Amniotic epithelial cell (primary cell): ENCODE measurements at regions not wholly inside any gene's neighbourhood (a gene's known extent, or its start where the extent isn't known, plus 50 kb on each side); places are given as distances from the start of the nearest gene placed in this dataset.
"Not testable (repeated sequence)": the region's sequence is repeated elsewhere in the genome, so short reads cannot be mapped to it uniquely, and the experiment has no call there.

ENCODE experiments used
- DNase-seq: peaks from one replicate; pipeline ENCODE4 v3.0.0-alpha.2; 2010; ENCODE audit warnings: low read depth

DNA sequence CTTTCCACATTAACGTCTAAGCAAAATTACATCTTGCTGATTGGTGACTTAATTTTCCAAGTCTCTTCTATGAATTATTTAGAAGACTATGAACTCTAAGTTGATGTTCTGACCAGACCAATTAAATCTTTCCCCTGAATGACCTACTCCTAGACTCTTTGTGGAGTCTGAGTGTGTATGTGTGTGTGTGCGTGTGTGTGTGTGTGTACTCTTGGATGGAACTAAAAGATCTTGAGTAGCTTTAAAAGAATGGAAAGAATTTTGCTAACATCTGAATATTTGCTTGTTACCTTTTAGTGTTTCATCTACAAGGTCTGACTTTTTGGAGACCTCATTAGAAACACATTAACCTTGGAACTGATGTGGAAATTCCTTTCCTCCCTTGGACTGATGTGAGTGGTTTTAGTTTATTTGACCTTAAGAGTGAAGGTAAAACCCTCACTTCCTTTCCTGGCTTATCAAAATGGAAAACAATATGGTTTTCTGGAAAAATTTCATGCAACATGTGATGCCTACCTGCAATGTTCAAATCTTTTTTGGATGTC is 257.1 kb downstream of the GATA3 start:
- DNase-seq: peak; percentile 25

DNA sequence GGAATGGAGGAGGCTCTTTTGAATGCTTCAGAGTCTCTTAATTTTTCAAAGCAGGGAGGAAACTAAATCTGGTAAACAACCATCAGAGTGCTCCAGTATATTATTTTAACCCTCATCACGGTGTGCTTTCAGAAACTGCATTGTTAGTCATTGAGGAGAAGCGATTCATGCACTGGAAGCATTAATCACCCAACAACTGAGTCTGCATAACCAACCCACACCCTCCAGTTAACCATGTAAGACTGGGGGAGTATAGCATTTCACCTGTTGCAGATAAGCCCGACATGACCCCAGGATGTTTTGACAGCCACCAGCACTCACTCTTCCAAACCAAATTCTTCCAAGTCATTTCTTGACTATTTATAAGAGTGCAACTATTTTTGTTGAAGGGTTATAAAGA is 257.6 kb downstream of the GATA3 start:
- DNase-seq: peak; percentile 46

DNA sequence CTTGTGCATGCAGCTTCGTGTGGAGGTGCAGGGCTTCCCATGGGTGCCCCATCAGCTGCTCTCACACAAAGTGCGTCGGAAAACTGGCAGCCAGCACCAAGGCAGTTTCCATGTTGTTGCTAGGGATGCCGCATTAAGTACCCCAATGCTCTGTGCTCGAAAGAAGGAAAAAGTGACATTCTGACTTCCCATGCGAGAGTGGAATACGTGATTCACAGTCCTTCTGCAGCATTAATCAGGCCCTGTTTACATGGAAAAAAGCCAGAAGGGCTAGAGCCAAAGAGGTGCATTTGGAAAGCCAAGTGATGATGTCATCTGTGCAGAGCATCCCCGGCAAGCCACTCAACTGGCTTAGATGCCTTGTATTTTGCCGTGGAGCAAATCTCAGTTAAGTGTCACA is 258.3 kb downstream of the GATA3 start:
- peak; percentile 92 for DNase-seq

DNA sequence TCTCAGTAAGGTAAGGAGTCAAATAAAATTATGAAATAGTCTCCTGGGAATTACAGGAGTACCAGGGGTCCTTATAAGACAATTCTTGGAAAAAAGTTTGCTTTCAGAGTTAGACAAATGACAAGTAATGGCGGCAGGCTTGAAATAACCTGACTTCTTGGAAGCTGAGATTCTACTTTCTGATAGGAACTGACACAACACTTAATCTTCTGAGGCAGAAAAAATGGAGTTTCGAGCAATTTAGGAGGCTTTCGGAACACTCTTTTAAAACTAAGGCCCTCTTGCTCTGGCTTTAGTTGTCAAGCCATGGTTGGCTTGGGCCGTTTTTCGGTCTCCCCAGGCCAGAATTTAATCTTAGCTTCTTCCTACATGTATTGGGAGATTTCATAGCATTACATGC is 260.0 kb downstream of the GATA3 start:
- no peak for DNase-seq

DNA sequence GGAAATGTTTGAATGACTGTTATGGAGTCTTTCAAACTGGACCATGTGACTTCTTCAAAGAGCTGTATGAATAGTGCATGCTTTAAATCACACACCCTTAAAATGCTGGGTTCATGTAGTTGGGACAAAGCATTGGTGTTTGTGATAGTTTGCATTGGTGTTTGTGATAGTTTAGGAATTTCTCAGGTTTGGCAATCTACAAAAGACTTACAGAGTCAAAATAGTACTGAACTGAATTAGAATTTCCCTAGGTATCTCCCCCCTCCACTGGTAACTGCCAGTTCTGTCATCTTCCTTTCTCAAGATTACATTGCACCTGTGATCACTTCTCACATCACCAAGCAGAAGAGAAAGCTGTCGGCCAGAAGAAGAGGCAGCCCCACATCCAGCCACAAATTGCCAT is 261.1 kb downstream of the GATA3 start:
- no peak for DNase-seq

DNA sequence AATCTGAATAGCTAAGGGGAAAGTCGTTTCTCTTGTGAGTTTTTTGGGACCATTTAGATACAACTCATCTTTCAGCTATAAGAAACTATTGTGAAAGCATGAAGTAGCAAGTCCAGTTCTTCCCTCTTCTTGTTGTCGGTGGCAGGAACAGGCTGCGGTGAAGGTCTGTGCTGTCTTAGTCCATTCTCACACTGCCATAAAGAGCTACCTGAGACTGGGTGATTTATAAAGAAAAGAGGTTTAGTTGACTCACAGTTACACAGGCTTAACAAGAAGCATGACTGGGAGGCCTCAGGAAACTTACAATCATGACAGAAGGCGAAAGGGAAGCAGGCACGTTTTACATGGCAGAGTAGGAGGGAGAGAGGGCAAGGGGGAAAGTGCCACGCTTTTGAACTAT is 261.8 kb downstream of the GATA3 start:
- DNase-seq: no peak

DNA sequence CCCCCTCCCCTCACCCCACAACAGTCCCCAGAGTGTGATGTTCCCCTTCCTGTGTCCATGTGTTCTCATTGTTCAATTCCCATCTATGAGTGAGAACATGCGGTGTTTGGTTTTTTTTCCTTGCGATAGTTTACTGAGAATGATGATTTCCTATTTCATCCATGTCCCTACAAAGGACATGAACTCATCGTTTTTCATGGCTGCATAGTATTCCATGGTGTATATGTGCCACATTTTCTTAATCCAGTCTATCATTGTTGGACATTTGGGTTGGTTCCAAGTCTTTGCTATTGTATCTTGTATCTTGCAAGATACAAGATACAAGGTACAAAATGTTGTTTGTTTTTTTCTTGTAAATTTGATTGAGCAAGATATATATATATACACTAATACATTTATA is 263.9 kb downstream of the GATA3 start:
- not testable (repeated sequence) for DNase-seq

DNA sequence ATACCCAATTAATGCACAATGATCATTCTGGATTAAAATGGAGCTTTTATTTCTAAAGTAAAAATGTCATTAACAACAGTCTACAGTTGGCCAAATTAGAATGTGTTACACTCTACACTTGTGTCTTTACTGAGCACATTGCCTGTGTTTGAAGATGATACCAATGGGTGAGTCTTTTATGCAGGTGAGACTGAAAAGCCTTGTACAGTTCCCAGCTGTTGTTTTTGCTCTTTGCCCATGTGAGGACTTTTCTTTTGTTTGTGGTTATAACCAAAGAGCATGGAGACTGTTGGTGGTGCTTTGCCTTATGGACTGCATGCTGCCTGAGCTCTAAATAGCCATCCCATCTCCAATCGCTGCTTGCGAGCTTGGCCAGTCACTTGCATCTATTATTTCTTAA is 264.5 kb downstream of the GATA3 start:
- DNase-seq: no peak

DNA sequence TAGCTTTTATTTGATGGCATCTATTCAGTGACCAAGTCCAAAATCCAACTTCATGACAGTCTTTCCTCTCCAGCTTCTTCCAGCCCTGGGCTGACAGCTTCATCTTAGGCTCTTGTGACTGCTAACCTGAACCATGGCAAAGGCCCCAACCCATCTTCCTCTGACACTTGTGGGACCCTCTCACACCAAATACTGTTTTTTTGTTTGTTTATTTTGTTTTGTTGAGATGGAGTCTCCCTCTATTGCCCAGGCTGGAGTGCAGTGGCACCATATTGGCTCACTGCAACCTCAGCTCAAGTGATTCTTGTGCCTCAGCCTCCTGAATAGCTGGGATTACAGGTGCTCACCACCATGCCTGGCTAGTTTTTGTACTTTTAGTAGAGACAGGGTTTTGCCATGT is 265.2 kb downstream of the GATA3 start:
- no peak for DNase-seq

DNA sequence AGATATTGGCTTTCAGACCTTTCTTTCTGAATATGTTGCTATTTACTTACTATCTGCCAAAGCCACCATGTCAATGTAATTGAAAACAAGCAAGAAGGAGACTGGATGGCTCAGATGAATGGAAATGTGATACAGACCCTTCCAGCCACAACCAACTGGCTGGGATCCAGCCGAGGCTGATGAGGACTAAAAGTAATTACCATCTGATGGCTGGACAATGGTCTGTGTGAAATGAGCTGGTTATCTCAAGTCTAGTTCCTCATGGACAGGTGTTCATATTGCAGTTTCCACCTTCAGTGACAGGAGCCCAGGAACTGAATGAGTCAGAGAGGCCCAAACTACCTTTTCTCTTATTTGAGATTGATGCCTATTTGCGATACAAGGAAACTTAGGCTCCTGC is 267.5 kb downstream of the GATA3 start:
- no peak for DNase-seq

DNA sequence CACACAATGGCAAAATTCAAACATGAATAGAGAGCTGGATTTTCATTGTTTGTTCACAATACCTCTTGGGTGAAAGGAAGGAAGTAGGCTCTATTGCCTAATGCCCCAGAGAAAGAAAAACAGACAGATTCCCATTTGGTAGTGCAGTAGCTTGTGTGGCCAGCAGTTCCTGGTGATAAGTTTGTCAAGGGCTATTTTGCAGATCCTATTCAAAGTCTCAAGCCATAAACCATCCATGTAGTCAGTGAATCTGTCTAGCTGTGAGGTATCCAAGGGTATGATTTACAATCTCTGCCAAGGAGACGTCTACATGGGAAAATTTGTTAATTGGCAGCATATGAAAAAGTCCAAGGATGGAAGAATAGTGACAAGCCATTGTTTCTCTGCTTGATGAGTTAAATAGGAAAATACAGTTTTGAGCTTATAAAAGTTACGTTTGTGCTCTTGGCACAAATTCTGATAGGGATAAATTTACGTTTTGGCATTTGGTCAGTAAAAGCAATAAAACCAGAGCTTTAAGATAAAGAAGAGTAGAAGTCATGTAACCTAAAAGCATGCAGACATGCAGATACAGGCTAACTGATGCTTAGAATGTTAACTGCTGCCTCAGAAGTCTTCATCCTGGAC is 269.1 kb downstream of the GATA3 start:
- no peak for DNase-seq

DNA sequence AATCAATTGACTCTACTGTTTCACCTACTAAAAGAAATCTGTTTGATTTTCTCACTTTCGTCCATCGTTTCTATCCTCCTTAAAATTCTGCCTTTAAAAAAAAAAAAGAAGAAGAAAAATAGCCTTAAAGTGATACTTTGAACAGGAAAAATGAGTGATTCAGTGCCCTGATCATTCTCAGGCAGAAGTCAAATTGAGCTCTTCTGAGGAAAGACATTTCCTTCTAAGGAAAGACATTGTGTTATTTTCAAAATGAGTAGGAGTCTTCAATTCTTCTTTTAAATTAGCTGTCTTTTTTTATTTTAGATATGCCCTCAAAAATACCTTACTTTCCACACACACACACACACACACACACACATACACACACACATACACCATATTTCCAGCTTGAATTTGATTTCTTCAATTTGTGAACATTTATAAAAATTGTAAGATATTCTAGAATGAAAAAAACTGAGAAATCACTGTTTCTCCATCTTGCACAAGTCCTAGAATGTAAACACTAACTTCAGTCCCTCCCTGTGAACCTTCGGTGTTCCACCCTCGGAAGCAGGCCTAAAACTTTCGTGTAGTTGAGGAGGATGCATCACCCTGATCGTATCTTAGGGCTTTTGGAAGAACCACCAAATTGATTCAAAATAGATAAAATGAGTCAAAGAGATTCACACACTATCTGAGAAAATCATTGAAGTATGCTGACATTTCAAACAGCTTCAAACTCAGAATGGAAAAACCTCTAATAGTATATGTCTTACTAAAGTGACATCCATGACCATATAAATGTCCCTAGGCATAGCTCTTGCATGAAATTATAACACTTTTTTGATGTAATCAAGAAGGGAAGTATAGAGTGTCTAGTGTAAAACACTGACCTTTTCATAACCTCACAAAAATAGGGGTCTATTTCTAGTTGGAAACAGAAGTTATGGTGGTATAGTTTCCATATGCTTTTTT is 270.8 kb downstream of the GATA3 start:
- DNase-seq: no peak

DNA sequence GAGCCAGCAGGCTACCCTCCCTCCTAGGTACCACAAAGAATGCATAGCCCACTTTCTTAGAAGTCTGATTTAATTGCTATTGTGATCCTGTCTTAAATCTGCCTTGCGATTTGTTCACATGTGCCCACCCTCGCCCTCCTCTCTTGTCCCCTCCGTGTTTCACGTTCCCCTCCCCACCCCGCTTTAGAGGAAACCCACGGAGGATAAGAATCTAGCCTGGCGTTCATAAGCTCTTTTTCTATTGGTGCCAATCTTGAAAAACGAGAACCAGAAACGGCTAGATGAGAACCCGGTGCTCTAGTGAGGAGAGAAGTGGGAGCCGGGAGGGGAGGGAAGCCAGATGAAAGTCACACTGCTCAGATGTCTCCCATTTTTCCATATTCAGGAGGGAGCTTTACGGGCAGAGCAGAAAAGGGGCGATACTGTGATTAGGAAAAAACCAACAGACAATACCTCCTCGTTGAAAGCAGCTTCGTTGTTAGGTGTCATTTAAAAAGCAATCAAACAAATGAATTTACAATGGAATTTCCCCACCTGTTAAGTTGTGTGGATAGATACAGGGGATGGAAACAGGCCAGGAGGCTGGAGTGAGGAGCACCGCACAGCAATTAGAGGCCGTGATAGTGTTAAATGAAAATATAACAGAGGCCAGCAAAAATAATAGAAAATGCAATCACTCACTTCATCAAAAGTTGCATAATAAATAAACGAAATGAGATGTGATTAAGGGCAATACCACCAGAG is 272.1 kb downstream of the GATA3 start:
- no peak for DNase-seq

DNA sequence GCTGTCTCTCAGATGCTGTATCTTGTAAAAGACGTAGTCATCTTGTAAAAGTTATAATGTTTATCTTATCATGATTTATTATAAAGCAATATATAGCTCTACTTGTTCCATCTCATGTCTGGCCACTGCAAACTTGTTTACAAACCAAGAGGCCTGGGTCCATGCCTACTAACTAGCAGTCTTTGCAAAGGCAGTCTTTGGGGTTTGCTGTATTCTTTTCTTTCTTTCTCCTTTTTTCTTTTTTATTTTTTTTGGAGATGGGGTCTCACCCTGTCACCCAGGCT is 272.6 kb downstream of the GATA3 start:
- DNase-seq: no peak

DNA sequence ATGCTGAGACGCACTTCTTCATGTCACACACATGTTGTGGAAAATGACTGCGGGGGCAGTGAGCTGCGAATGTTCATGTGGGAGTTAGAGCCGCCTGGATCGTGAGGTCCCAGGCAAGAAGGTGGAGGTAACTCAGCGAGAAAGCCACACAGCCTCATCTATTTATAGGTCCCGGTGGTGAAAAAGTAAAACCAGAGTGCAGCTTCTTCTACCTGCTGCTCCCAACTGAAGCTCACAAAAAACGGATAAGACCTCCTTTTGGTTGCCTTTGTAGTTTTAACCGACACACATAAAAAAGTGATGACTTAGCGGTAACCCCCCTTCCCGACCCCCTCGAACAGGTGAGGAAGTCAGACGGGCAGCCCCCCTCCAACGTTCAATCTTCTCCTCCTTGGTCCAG is 276.9 kb downstream of the GATA3 start:
- no peak for DNase-seq

DNA sequence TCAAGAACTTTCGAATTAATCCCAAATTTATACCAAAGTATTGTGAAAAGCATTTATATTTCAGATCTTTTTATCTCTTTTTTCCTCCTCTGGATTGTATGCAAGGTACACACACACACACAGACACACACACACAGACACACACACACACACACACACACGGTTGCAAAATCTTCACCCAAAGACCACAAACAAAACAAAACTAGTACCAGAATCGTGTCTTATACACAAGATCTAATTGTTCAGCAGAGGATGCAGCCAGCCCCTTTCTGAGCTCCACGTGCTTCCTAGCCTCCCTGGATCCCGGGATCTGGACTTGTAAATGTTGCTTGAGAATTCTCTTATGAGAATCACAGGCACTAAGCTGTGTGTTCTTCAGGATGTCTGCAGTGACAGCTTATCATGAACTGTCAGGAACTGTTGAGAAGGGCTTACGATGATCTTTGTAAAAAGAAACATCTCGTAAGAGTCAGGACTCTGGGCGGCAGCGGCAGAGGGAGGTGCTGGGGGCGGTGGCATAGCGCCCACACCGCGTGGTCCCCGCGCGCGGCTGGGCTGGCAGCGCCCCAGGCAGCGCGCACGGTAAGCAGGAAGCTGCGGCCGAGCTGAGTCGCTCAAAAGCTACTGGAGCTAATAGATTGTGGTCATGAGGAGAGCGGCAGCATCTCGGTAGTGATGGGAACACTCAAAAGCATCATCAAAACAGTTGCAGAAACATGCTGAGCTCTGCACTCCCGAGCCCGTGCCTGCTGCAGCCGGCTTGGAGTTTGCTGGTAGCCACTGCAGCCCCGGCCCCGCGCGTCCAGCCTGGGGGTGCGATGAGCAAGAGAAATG is 277.6 kb downstream of the GATA3 start:
- peak; percentile 83 for DNase-seq

DNA sequence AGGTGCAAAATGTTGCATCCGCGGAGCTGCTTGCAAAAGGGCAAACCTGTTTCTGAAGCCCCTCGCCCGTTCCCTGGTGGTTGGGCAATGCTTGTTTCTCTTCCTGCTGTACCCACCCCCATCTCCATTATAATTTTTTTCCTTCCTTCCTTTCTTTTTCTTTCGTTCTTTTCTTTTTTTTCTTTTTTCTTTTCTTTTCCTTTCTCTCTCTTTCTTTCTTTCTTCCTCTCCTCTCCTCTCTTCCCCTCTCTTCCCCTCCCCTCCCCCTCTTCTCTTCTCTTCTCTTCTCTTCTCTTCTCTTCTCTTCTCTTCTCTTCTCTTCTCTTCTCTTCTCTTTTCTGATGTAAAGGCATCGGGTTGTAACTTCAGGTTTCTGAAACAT is 278.2 kb downstream of the GATA3 start:
- no peak for DNase-seq

DNA sequence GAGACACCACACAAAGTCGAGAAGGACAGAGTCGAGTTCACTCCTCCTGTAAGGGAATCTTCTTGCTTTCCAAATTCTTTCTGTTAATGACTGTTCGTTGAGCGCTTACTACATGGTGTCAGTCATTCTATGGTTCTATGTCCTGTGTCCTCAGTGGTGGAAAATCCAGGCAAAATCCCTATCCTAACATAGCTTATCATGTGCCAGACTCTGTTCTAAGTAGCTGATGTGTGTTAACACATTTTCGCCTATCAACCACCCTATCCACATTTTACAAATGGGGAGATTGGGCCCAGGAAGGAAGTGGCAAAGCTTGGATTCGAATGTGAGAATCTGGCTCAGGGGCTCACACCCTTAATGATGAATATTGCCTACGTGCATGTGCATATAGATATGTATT is 280.1 kb downstream of the GATA3 start:
- DNase-seq: no peak

DNA sequence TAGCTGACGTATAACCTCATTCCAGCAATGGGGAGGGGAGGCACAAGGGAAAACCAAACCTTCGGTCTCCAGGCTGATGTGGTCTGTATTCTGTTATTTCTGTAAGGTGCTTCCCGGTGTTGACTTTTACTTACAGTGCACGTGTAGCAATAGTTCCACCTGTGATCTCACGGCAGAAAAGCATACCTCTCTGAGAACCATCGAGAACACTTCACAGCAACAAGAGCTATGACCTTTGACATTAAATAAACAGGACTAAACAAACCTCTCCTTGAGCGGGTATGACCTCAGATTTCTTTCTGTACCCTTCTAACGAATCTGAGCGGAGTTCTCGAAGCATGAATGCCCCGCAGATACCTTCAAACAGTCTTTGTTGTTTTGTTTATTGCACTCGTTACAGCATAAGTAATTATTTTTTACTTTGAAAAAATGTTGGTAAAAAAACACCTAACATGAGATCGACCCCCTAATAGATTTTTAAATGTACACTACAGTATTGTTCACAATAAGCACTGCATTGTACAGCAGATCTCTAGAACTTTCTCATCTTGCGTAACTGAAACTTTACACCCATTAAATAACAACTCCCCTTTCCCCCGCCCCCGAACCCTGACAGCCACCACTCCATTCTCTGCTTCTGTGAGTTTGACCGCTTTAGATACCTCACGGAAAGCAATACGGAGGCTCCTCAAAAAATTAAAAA is 282.3 kb downstream of the GATA3 start:
- DNase-seq: no peak

DNA sequence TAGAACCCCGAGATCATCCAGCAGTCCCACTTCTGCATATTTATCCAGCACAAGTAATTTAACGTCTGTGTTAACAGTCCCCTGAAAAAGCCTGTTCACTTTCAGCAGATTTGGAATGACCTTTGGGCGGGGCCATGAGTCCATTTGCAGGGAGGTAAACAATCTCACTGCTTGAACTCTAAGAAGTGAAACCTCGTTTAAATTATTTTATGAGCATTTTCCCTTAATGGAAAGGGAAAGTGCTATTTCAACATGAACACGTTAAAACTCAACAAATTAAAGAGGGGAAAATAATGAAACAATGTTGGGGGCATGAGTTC is 282.8 kb downstream of the GATA3 start:
- no peak for DNase-seq

DNA sequence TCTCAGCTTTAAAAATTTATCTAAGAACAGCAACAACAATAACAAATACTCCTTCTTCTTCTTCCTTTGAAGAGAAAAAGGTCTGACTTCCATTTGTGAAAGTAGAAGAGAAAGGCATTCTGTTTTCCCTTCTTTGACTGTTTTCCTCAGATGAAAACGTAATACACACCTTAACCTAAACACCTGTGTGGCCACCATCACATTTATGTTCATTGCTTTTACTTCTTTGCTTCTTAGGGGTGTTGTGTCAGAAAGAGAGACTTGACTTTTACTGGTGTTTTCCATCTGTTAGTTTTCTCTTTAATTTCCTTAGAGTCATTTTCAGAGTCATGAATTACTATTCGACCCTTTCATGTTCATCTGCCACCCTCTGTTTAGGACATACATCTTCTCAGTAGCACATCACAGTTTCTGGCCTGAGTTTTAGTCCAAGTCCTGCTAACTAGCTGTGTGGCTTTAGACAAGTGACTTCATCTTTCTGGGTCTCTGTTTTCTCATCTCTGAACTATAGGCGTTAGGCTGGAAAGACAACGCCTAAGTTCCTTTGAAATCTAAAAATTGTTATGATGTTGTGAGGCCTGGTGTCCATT is 283.8 kb downstream of the GATA3 start:
- no peak for DNase-seq
